GM23338 (cell line): ENCODE measurements at regions not wholly inside any gene's neighbourhood (a gene's known extent, or its start where the extent isn't known, plus 50 kb on each side); places are given as distances from the start of the nearest gene placed in this dataset.

ENCODE experiments used
- ATAC-seq: fragments of 200-7000 bp; cut with Tn5 transposase; 3 replicates; pipeline ENCODE4 v1.9.1; 2020
- DNase-seq: peaks from one replicate; pipeline ENCODE4 v3.0.0-alpha.2; 2015; ENCODE audit warnings: low spot score
- H2AFZ ChIP-seq: fragments of 200-600 bp; sonication (generic); 2 replicates; pipeline ENCODE4 v1.8.0; 2016; ENCODE audit warnings: antibody characterized with exemption, mild to moderate bottlenecking, moderate library complexity
- H3F3A ChIP-seq: fragments of 200-600 bp; sonication (generic); replicated peaks from 2 replicates; pipeline ENCODE4 v1.8.0; 2017; ENCODE audit warnings: antibody characterized with exemption, mixed run types, low read depth
- H3K27ac ChIP-seq: fragments of 200-600 bp; sonication (generic); 2 replicates; pipeline ENCODE4 v1.6.1; 2016; ENCODE audit warnings: low read depth
- H3K27me3 ChIP-seq: fragments of 200-600 bp; sonication (generic); 2 replicates; pipeline ENCODE4 v1.8.0; 2016; ENCODE audit warnings: mild to moderate bottlenecking, mixed run types, moderate library complexity; ENCODE audit not compliant: insufficient read depth
- H3K36me3 ChIP-seq: fragments of 200-600 bp; sonication (generic); 2 replicates; pipeline ENCODE4 v1.8.0; 2016; ENCODE audit warnings: mild to moderate bottlenecking; ENCODE audit not compliant: insufficient read depth
- H3K4me1 ChIP-seq: fragments of 200-600 bp; sonication (generic); 2 replicates; pipeline ENCODE4 v1.8.0; 2016; ENCODE audit warnings: mild to moderate bottlenecking, moderate library complexity; ENCODE audit not compliant: insufficient read depth
- H3K4me2 ChIP-seq: fragments of 200-600 bp; sonication (generic); 2 replicates; pipeline ENCODE4 v1.7.1; 2017; ENCODE audit warnings: mixed run types
- H3K4me3 ChIP-seq: fragments of 200-600 bp; sonication (generic); 2 replicates; pipeline ENCODE4 v1.6.1; 2016; ENCODE audit warnings: mixed run types
- H3K79me2 ChIP-seq: fragments of 200-600 bp; sonication (generic); replicated peaks from 2 replicates; pipeline ENCODE4 v1.8.0; 2017; ENCODE audit warnings: mild to moderate bottlenecking; ENCODE audit not compliant: insufficient read depth
- H3K9me2 ChIP-seq: fragments of 200-600 bp; sonication (generic); 2 replicates; pipeline ENCODE4 v1.8.0; 2017; ENCODE audit not compliant: insufficient read depth
- H4K20me1 ChIP-seq: fragments of 200-600 bp; sonication (generic); replicated peaks from 2 replicates; pipeline ENCODE4 v1.8.0; 2017; ENCODE audit warnings: mild to moderate bottlenecking; ENCODE audit not compliant: insufficient read depth
- H3K27ac Mint-ChIP-seq: 2 replicates; pipeline ENCODE4 v1.8.0; 2020; ENCODE audit warnings: inconsistent platforms, mild to moderate bottlenecking, moderate library complexity, mixed read lengths
- H3K27me3 Mint-ChIP-seq: 3 replicates; pipeline ENCODE4 v1.8.0; 2022; ENCODE audit warnings: low read depth, mild to moderate bottlenecking, moderate library complexity, mixed read lengths, inconsistent platforms; ENCODE audit not compliant: insufficient read depth, poor library complexity
- H3K36me3 Mint-ChIP-seq: 3 replicates; pipeline ENCODE4 v1.8.0; 2021; ENCODE audit warnings: low read depth, mild to moderate bottlenecking, inconsistent platforms, moderate library complexity, mixed read lengths
- H3K4me1 Mint-ChIP-seq: 3 replicates; pipeline ENCODE4 v1.8.0; 2020; ENCODE audit warnings: mild to moderate bottlenecking, inconsistent platforms, mixed read lengths
- H3K4me3 Mint-ChIP-seq: 3 replicates; pipeline ENCODE4 v1.8.0; 2021; ENCODE audit warnings: moderate library complexity, mild to moderate bottlenecking, inconsistent platforms, mixed read lengths
- H3K9me3 Mint-ChIP-seq: 3 replicates; pipeline ENCODE4 v1.8.0; 2020; ENCODE audit warnings: moderate library complexity, mild to moderate bottlenecking, inconsistent platforms, mixed read lengths
- ETS1 ChIP-seq: IDR thresholded peaks from 2 replicates; pipeline ENCODE4 v1.6.1; 2016; ENCODE audit warnings: antibody characterized with exemption
- EZH2phosphoT487 ChIP-seq: fragments of 200-600 bp; sonication (generic); IDR thresholded peaks from one replicate; pipeline ENCODE4 v1.8.1; 2018; ENCODE audit warnings: antibody characterized with exemption; ENCODE audit not compliant: unreplicated experiment
- JUNB ChIP-seq: IDR thresholded peaks from one replicate; pipeline ENCODE4 v1.6.1; 2016; ENCODE audit warnings: antibody characterized with exemption; ENCODE audit not compliant: unreplicated experiment
- NANOG ChIP-seq: IDR thresholded peaks from 2 replicates; pipeline ENCODE4 v1.6.1; 2016; ENCODE audit warnings: antibody characterized with exemption, borderline replicate concordance
- REST ChIP-seq: IDR thresholded peaks from one replicate; pipeline ENCODE4 v1.6.1; 2018; ENCODE audit warnings: antibody characterized with exemption; ENCODE audit not compliant: unreplicated experiment
- STAT1 ChIP-seq: IDR thresholded peaks from one replicate; pipeline ENCODE4 v1.6.1; 2016; ENCODE audit warnings: antibody characterized with exemption; ENCODE audit not compliant: unreplicated experiment
- ZNF114 ChIP-seq: fragments of 250-450 bp; sonication (Bioruptor Pico); IDR thresholded peaks from 2 replicates; pipeline ENCODE4 v1.5.0; 2020; ENCODE audit warnings: mild to moderate bottlenecking, moderate library complexity
- ZNF331 ChIP-seq: fragments of 250-450 bp; sonication (Bioruptor Pico); IDR thresholded peaks from 2 replicates; pipeline ENCODE4 v1.5.0; 2020; ENCODE audit warnings: low read depth, mild to moderate bottlenecking, moderate library complexity
- ZNF462 ChIP-seq: fragments of 250-450 bp; sonication (Bioruptor Pico); IDR thresholded peaks from 2 replicates; pipeline ENCODE4 v1.5.0; 2020; ENCODE audit warnings: mild to moderate bottlenecking, moderate library complexity
- TF ChIP-seq, protein P1 (sequence below), 2 experiments: fragments of 200-600 bp in 1 of 2; sonication (generic) in 1 of 2; conservative IDR thresholded peaks; 2 replicates each; pipeline versions ENCODE4 v1.5.1 to v1.6.1; 2016 to 2017; ENCODE audit warnings: antibody characterized with exemption in 2 of 2, low read depth in 2 of 2, mild to moderate bottlenecking in 2 of 2, moderate library complexity in 1 of 2

GRCh38 chr2:176729706-176730569 lies 460.7 kb downstream of the MTX2 start:
- no peaks in the 10 kb centered on the region for H3K36me3 Mint-ChIP-seq
- ATAC-seq (no peak), DNase-seq (no peak)
- Histone ChIP-seq H3K4me1 (0 out of 2 replicates have a peak, but pooled peaks cover under 1% of the 10 kb centered on the region), H3K4me3 (no peak overlapping the region), H3K4me2 (no peak overlapping the region), H2AFZ (no peak overlapping the region), H3K27ac (no peak overlapping the region), H3K36me3 (no peaks in the 10 kb centered on the region), H4K20me1 (no peaks in the 10 kb centered on the region), H3F3A (no peaks in the 10 kb centered on the region), H3K9me2 (0 out of 2 replicates have a peak, but pooled peaks cover 6% of the 10 kb centered on the region), H3K27me3 (no peaks in the 10 kb centered on the region), H3K79me2 (no peaks in the 10 kb centered on the region)
- peaks cover 2% of the 10 kb centered on the region for H3K27me3 Mint-ChIP-seq
- no peak overlapping the region for H3K4me3 Mint-ChIP-seq
- H3K27ac Mint-ChIP-seq, result no peak overlapping the region
- no peaks in the 10 kb centered on the region for H3K9me3 Mint-ChIP-seq
- TF ChIP-seq EZH2phosphoT487 (no peak), JUNB (no peak), ZNF114 (CRISPR knock-in tag) (no peak), STAT1 (no peak), ETS1 (no peak), REST (no peak), ZNF331 (CRISPR knock-in tag) (no peak), NANOG (no peak), ZNF462 (CRISPR knock-in tag) (no peak)
- TF ChIP-seq, protein P1, sequence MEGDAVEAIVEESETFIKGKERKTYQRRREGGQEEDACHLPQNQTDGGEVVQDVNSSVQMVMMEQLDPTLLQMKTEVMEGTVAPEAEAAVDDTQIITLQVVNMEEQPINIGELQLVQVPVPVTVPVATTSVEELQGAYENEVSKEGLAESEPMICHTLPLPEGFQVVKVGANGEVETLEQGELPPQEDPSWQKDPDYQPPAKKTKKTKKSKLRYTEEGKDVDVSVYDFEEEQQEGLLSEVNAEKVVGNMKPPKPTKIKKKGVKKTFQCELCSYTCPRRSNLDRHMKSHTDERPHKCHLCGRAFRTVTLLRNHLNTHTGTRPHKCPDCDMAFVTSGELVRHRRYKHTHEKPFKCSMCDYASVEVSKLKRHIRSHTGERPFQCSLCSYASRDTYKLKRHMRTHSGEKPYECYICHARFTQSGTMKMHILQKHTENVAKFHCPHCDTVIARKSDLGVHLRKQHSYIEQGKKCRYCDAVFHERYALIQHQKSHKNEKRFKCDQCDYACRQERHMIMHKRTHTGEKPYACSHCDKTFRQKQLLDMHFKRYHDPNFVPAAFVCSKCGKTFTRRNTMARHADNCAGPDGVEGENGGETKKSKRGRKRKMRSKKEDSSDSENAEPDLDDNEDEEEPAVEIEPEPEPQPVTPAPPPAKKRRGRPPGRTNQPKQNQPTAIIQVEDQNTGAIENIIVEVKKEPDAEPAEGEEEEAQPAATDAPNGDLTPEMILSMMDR (conservative IDR thresholded peaks at IDR 0.05; ENCODE audit: low read depth in 2 of 2), result no peak
- no peaks in the 10 kb centered on the region for H3K4me1 Mint-ChIP-seq
